Gastroesophageal sphincter (tissue), 3 donors: ENCODE measurements at regions not wholly inside any gene's neighbourhood (a gene's known extent, or its start where the extent isn't known, plus 50 kb on each side); places are given as distances from the start of the nearest gene placed in this dataset.

Experiments used
- CTCF ChIP-seq, 4 experiments: fragments of 200-600 bp in 2 of 4; fragments of 450-650 bp in 2 of 4; sonication (generic) in 1 of 4; IDR thresholded peaks; one replicate each; pipeline ENCODE4 v1.5.1; 2017 to 2019; ENCODE audit warnings: antibody characterized with exemption in 4 of 4, mild to moderate bottlenecking in 2 of 4, moderate library complexity in 2 of 4
- EP300 ChIP-seq: sonication (generic); formaldehyde crosslinking; IDR thresholded peaks from one replicate; pipeline ENCODE4 v1.6.1; 2017; ENCODE audit warnings: antibody characterized with exemption, mild to moderate bottlenecking
- POLR2A ChIP-seq, 2 donors: fragments of 450-650 bp; IDR thresholded peaks; one replicate each; pipeline ENCODE4 v1.6.1; 2017; ENCODE audit warnings: antibody characterized with exemption in 2 of 2, mild to moderate bottlenecking in 2 of 2, moderate library complexity in 1 of 2
- POLR2AphosphoS5 ChIP-seq: sonication (generic); formaldehyde crosslinking; IDR thresholded peaks from one replicate; pipeline ENCODE4 v1.6.1; 2017; ENCODE audit warnings: antibody characterized with exemption

- no peak for TF ChIP-seq CTCF (IDR thresholded peaks at IDR 0.05)
- no peak for TF ChIP-seq POLR2A (IDR thresholded peaks at IDR 0.05)
- no peak for TF ChIP-seq EP300
- no peak for TF ChIP-seq POLR2AphosphoS5
These were observed 68.9 kb upstream of the LEP start for GRCh38 chr7:128172151-128172550.
